H1 (cell line): ENCODE measurements at regions not wholly inside any gene's neighbourhood (a gene's known extent, or its start where the extent isn't known, plus 50 kb on each side); places are given as distances from the start of the nearest gene placed in this dataset.

Experiments used
- CTCF ChIA-PET: fragments of 300-600 bp; sonication (Branson Sonifier 250); formaldehyde crosslinking; loops from one replicate; lab custom pipeline; 2021; ENCODE audit not compliant: partially characterized antibody; lab: Charles Lee
- POLR2A ChIA-PET: fragments of 300-600 bp; sonication (Branson Sonifier 250); formaldehyde crosslinking; loops from one replicate; lab custom pipeline; 2021; ENCODE audit warnings: inconsistent platforms; ENCODE audit not compliant: partially characterized antibody; lab: Charles Lee
- DNase-seq, 2 experiments: peaks; one replicate each; pipeline versions ENCODE4 v3.0.0 to v3.0.0-alpha.2; 2010 to 2022; ENCODE audit warnings: low spot score in 2 of 2, low read depth in 1 of 2, mixed read lengths in 1 of 2
- FAIRE-seq: peaks from 2 replicates; lab custom pipeline; 2011; peaks lifted over from hg19 to GRCh38; lab: Jason Lieb, UNC
- H2AFZ ChIP-seq: 2 replicates; pipeline ENCODE4 v1.8.1; 2012; ENCODE audit warnings: low read length, inconsistent platforms
- H2AK5ac ChIP-seq: 2 replicates; pipeline ENCODE4 v1.6.1; 2013; ENCODE audit warnings: low read depth, low read length
- H2BK120ac ChIP-seq: replicated peaks from 2 replicates; pipeline ENCODE3; 2013; ENCODE audit warnings: low read depth, low read length, inconsistent platforms
- H2BK12ac ChIP-seq: 2 replicates; pipeline ENCODE4 v1.6.1; 2013; ENCODE audit warnings: low read depth, low read length
- H2BK15ac ChIP-seq: 2 replicates; pipeline ENCODE4 v1.6.1; 2013; ENCODE audit warnings: low read length
- H2BK20ac ChIP-seq: 2 replicates; pipeline ENCODE4 v1.6.1; 2013; ENCODE audit warnings: low read length
- H2BK5ac ChIP-seq: 2 replicates; pipeline ENCODE4 v1.6.1; 2013; ENCODE audit warnings: low read depth, low read length
- H3K14ac ChIP-seq: 2 replicates; pipeline ENCODE4 v1.6.1; 2013; ENCODE audit warnings: inconsistent platforms; ENCODE audit not compliant: insufficient read length
- H3K18ac ChIP-seq: 2 replicates; pipeline ENCODE4 v1.6.1; 2013; ENCODE audit warnings: low read length; ENCODE audit errors: extremely low read depth
- H3K23ac ChIP-seq: 2 replicates; pipeline ENCODE4 v1.6.1; 2013; ENCODE audit warnings: inconsistent platforms; ENCODE audit not compliant: insufficient read length
- H3K23me2 ChIP-seq: 2 replicates; pipeline ENCODE4 v1.6.1; 2013; ENCODE audit warnings: low read depth, low read length
- H3K27ac ChIP-seq: 2 replicates; pipeline ENCODE4 v1.6.1; 2011; ENCODE audit warnings: low read depth, low read length, inconsistent platforms
- H3K27me3 ChIP-seq, 4 experiments: replicated peaks in 1 of 4; 1 replicate in 1 of 4; 2 replicates in 3 of 4; pipeline versions ENCODE4 v1.6.1 to v1.8.1; 2011 to 2013; ENCODE audit warnings: low read length in 3 of 4, mild to moderate bottlenecking in 3 of 4, inconsistent platforms in 2 of 4, mixed read lengths in 2 of 4, moderate library complexity in 1 of 4; ENCODE audit not compliant: control insufficient read depth in 3 of 4, insufficient read depth in 3 of 4; ENCODE audit errors: extremely low read depth in 1 of 4
- H3K36me3 ChIP-seq, 4 experiments: 2 replicates each; pipeline versions ENCODE4 v1.6.1 to v1.8.1; 2011 to 2013; ENCODE audit warnings: mild to moderate bottlenecking in 4 of 4, low read length in 3 of 4, moderate library complexity in 2 of 4, control low read depth in 1 of 4, inconsistent platforms in 1 of 4; ENCODE audit not compliant: insufficient read depth in 4 of 4, control insufficient read depth in 2 of 4
- H3K4ac ChIP-seq: replicated peaks from 2 replicates; pipeline ENCODE3; 2013; ENCODE audit warnings: low read length, low read depth, mixed read lengths, inconsistent platforms; ENCODE audit not compliant: insufficient read length
- H3K4me1 ChIP-seq, 4 experiments: replicated peaks in 1 of 4; 1 replicate in 1 of 4; 2 replicates in 3 of 4; pipeline versions ENCODE4 v1.6.1 to v1.8.1; 2011 to 2013; ENCODE audit warnings: low read length in 3 of 4, inconsistent platforms in 2 of 4, mixed read lengths in 1 of 4; ENCODE audit not compliant: insufficient read depth in 4 of 4, control insufficient read depth in 3 of 4
- H3K4me2 ChIP-seq, 2 experiments: 2 replicates each; pipeline versions ENCODE4 v1.6.1 to v1.8.1; 2011 to 2013; ENCODE audit warnings: low read depth in 2 of 2, low read length in 2 of 2, control low read depth in 1 of 2, inconsistent platforms in 1 of 2, mild to moderate bottlenecking in 1 of 2; ENCODE audit not compliant: insufficient read depth in 1 of 2
- H3K4me3 ChIP-seq, 4 experiments: fragments of 200-600, 300-600 bp in 1 of 4; sonication (generic), shearing (Covaris generic), sonication (Bioruptor Twin) in 1 of 4; 2 replicates each; pipeline versions ENCODE4 v1.5.1 to v1.8.1; 2011 to 2016; ENCODE audit warnings: low read length in 4 of 4, low read depth in 3 of 4, control low read depth in 2 of 4, inconsistent platforms in 2 of 4, mild to moderate bottlenecking in 2 of 4, mixed read lengths in 1 of 4, moderate library complexity in 1 of 4; ENCODE audit not compliant: insufficient read depth in 2 of 4; ENCODE audit errors: extremely low read depth in 1 of 4
- H3K56ac ChIP-seq: replicated peaks from 2 replicates; pipeline ENCODE3; 2013; ENCODE audit warnings: low read depth, mild to moderate bottlenecking, mixed read lengths, low read length, inconsistent platforms; ENCODE audit not compliant: insufficient read length
- H3K79me1 ChIP-seq: 2 replicates; pipeline ENCODE4 v1.6.1; 2013; ENCODE audit warnings: low read depth, low read length, control low read depth
- H3K79me2 ChIP-seq, 2 experiments: 2 replicates each; pipeline versions ENCODE4 v1.6.1 to v1.8.1; 2012 to 2013; ENCODE audit warnings: low read length in 2 of 2, mild to moderate bottlenecking in 2 of 2, inconsistent platforms in 1 of 2; ENCODE audit not compliant: insufficient read depth in 2 of 2, control insufficient read depth in 1 of 2
- H3K9ac ChIP-seq, 4 experiments: replicated peaks in 1 of 4; 1 replicate in 1 of 4; 2 replicates in 3 of 4; pipeline versions ENCODE4 v1.6.1 to v1.8.1; 2011 to 2013; ENCODE audit warnings: low read depth in 3 of 4, low read length in 3 of 4, control low read depth in 2 of 4, mild to moderate bottlenecking in 2 of 4, moderate library complexity in 2 of 4, inconsistent platforms in 1 of 4; ENCODE audit errors: extremely low read depth in 1 of 4
- H3K9me3 ChIP-seq, 2 experiments: 2 replicates each; pipeline versions ENCODE4 v1.6.1 to v1.8.1; 2012 to 2013; ENCODE audit warnings: mild to moderate bottlenecking in 2 of 2, moderate library complexity in 2 of 2, control low read depth in 1 of 2, inconsistent platforms in 1 of 2, low read depth in 1 of 2, low read length in 1 of 2, mixed read lengths in 1 of 2; ENCODE audit not compliant: insufficient read depth in 2 of 2
- H4K20me1 ChIP-seq, 2 experiments: replicated peaks in 1 of 2; 2 replicates each; pipeline versions ENCODE3 to v1.8.1; 2011 to 2013; ENCODE audit warnings: inconsistent platforms in 2 of 2, low read length in 2 of 2, mild to moderate bottlenecking in 1 of 2; ENCODE audit not compliant: insufficient read depth in 2 of 2, control insufficient read depth in 1 of 2
- H4K5ac ChIP-seq: 2 replicates; pipeline ENCODE4 v1.6.1; 2013; ENCODE audit warnings: low read length, low read depth, mixed read lengths, inconsistent platforms; ENCODE audit not compliant: insufficient read length
- H4K8ac ChIP-seq: 2 replicates; pipeline ENCODE4 v1.8.0; 2013; ENCODE audit warnings: mild to moderate bottlenecking, moderate library complexity, low read length, inconsistent platforms; ENCODE audit not compliant: insufficient read depth; ENCODE audit errors: extremely low read depth
- H4K91ac ChIP-seq: replicated peaks from 2 replicates; pipeline ENCODE3; 2013; ENCODE audit warnings: low read length, mixed read lengths, inconsistent platforms; ENCODE audit not compliant: insufficient read length
- BCL11A ChIP-seq, 2 experiments: IDR thresholded peaks; one replicate each; pipeline ENCODE4 v1.6.1; 2011; ENCODE audit warnings: low read depth in 2 of 2, low read length in 2 of 2, mild to moderate bottlenecking in 2 of 2
- HDAC6 ChIP-seq: IDR thresholded peaks from one replicate; pipeline ENCODE4 v1.7.1; 2012; ENCODE audit warnings: low read depth, mild to moderate bottlenecking, inconsistent platforms, low read length, moderate library complexity
- JUND ChIP-seq: IDR thresholded peaks from 2 replicates; pipeline ENCODE4 v1.6.1; 2011; ENCODE audit warnings: mild to moderate bottlenecking, improper control_type of control experiment, low read length
- KDM1A ChIP-seq: fragments of 200-600, 300-600 bp; sonication (generic); IDR thresholded peaks from 2 replicates; pipeline ENCODE4 v1.7.1; 2016; ENCODE audit warnings: mild to moderate bottlenecking, low read length, borderline replicate concordance
- PHF8 ChIP-seq: fragments of 200-600 bp; sonication (generic); conservative IDR thresholded peaks from 2 replicates; pipeline ENCODE4 v1.7.1; 2012; ENCODE audit warnings: low read depth, mild to moderate bottlenecking, inconsistent platforms, low read length, moderate library complexity
- POLR2AphosphoS5 ChIP-seq: IDR thresholded peaks from 2 replicates; pipeline ENCODE4 v1.6.1; 2011; ENCODE audit warnings: low read depth, low read length
- POU5F1 ChIP-seq: IDR thresholded peaks from 2 replicates; pipeline ENCODE4 v1.6.1; 2011; ENCODE audit warnings: low read depth, mild to moderate bottlenecking, low read length, moderate library complexity
- RFX5 ChIP-seq: IDR thresholded peaks from 2 replicates; pipeline ENCODE4 v1.6.1; 2011; ENCODE audit warnings: low read depth, low read length, improper control_type of control experiment, borderline replicate concordance
- SAP30 ChIP-seq: fragments of 300-600 bp; sonication (generic); IDR thresholded peaks from 2 replicates; pipeline ENCODE4 v1.7.1; 2012; ENCODE audit warnings: low read length, moderate library complexity, mild to moderate bottlenecking, inconsistent platforms; ENCODE audit not compliant: insufficient read depth, insufficient replicate concordance
- TBP ChIP-seq: IDR thresholded peaks from 2 replicates; pipeline ENCODE4 v1.6.1; 2011; ENCODE audit warnings: low read depth, low read length, improper control_type of control experiment
- TCF12 ChIP-seq: IDR thresholded peaks from 2 replicates; pipeline ENCODE4 v1.6.1; 2011; ENCODE audit warnings: low read depth, mild to moderate bottlenecking, low read length
- YY1 ChIP-seq: IDR thresholded peaks from 2 replicates; pipeline ENCODE4 v1.6.1; 2011; ENCODE audit warnings: low read depth, mild to moderate bottlenecking, low read length
- ZNF274 ChIP-seq: IDR thresholded peaks from 2 replicates; pipeline ENCODE4 v1.7.0; 2012; ENCODE audit warnings: low read length, borderline replicate concordance; ENCODE audit errors: extremely low read depth
- whole genome bisulfite sequencing, 2 experiments: shearing (Covaris generic) in 1 of 2; methylation state at CpG; one replicate each; pipeline versions ENCODE4 v1.1.6 to v1.1.7; 2013 to 2015; ENCODE audit warnings: low lambda C conversion rate in 2 of 2, mixed read lengths in 2 of 2, inconsistent platforms in 1 of 2, low coverage in 1 of 2, missing lambda C conversion rate in 1 of 2; ENCODE audit not compliant: insufficient replicate concordance in 2 of 2, insufficient coverage in 1 of 2, insufficient read length in 1 of 2; ENCODE audit errors: extremely low coverage in 1 of 2, missing lambda C conversion rate in 1 of 2; 5-methylcytosine and 5-hydroxymethylcytosine counted together
- TF ChIP-seq, protein P1 (sequence below): IDR thresholded peaks from 2 replicates; pipeline ENCODE4 v1.6.1; 2012; ENCODE audit warnings: low read length, inconsistent platforms

- H2BK15ac ChIP-seq = no peak overlapping the region
- FAIRE-seq (no peak), DNase-seq (no peak)
- H3K4me1 ChIP-seq = no peaks in the 10 kb centered on the region
- H3K4ac ChIP-seq = no peak overlapping the region
- H3K4me3 ChIP-seq = no peak overlapping the region
- H3K23ac ChIP-seq = no peak overlapping the region
- POLR2A ChIA-PET = no interaction called here
- no peak overlapping the region for H4K5ac ChIP-seq
- H4K20me1 ChIP-seq = no peaks in the 10 kb centered on the region
- H3K14ac ChIP-seq = no peak overlapping the region
- no peak overlapping the region for H2BK12ac ChIP-seq
- H3K9me3 ChIP-seq = no peaks in the 10 kb centered on the region
- H2BK120ac ChIP-seq = no peak overlapping the region
- 94% methylated on average over 7 of the region's 7 CpGs; no CpG with 5 or more reads in 1 of the 2 experiments for WGBS, 2 experiments
- no peak overlapping the region for H4K8ac ChIP-seq
- H2AK5ac ChIP-seq = no peak overlapping the region
- H3K18ac ChIP-seq = no peak overlapping the region
- no peaks in the 10 kb centered on the region for H3K27me3 ChIP-seq
- no peak overlapping the region for H3K56ac ChIP-seq
- no peak overlapping the region for H4K91ac ChIP-seq
- H3K4me2 ChIP-seq = no peak overlapping the region
- H3K23me2 ChIP-seq = no peaks in the 10 kb centered on the region
- H3K79me1 ChIP-seq = no peaks in the 10 kb centered on the region
- no peak overlapping the region for H2BK5ac ChIP-seq
- H3K9ac ChIP-seq = no peak overlapping the region
- CTCF ChIA-PET = no interaction called here
- H3K27ac ChIP-seq = no peak overlapping the region
- H2BK20ac ChIP-seq = no peak overlapping the region
- no peaks in the 10 kb centered on the region for H3K36me3 ChIP-seq
- H2AFZ ChIP-seq = no peak overlapping the region
- no peaks in the 10 kb centered on the region for H3K79me2 ChIP-seq
- TF ChIP-seq POU5F1 (no peak), HDAC6 (no peak), RFX5 (no peak), TCF12 (no peak), SAP30 (no peak), TBP (no peak), POLR2AphosphoS5 (no peak), BCL11A (IDR thresholded peaks at IDR 0.05; ENCODE audit: low read depth in 2 of 2, low read length in 2 of 2) (no peak), KDM1A (no peak), YY1 (no peak), ZNF274 (no peak), JUND (no peak), PHF8 (no peak)
- TF ChIP-seq, protein P1, sequence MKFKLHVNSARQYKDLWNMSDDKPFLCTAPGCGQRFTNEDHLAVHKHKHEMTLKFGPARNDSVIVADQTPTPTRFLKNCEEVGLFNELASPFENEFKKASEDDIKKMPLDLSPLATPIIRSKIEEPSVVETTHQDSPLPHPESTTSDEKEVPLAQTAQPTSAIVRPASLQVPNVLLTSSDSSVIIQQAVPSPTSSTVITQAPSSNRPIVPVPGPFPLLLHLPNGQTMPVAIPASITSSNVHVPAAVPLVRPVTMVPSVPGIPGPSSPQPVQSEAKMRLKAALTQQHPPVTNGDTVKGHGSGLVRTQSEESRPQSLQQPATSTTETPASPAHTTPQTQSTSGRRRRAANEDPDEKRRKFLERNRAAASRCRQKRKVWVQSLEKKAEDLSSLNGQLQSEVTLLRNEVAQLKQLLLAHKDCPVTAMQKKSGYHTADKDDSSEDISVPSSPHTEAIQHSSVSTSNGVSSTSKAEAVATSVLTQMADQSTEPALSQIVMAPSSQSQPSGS = no peak
Measured at GRCh38 chr10:62741996-62742395, 62.5 kb upstream of the ADO start.
